IMR-90 (cell line): ENCODE measurements at regions not wholly inside any gene's neighbourhood (a gene's known extent, or its start where the extent isn't known, plus 50 kb on each side); places are given as distances from the start of the nearest gene placed in this dataset.

ENCODE experiments used
- ATAC-seq: fragments of 200-7000 bp; cut with Tn5 transposase; 2 replicates; pipeline ENCODE4 v1.9.1; 2020; ENCODE audit warnings: low read depth, mild to moderate bottlenecking, moderate library complexity
- BruUV-seq: library from RNA; stranded (reverse); fragments of 400-500 nt; replicated peaks from 2 replicates; lab custom pipeline; 2021; lab: Mats Ljungman, UMichigan
- CTCF ChIA-PET: fragments of 300-600 bp; formaldehyde crosslinking; extraction: SDS; loops from one replicate; lab custom pipeline; 2021; ENCODE audit warnings: antibody characterized with exemption; lab: Yijun Ruan, JAX
- POLR2A ChIA-PET: fragments of 300-600 bp; sonication (Branson Sonifier 250); formaldehyde crosslinking; loops from one replicate; lab custom pipeline; 2022; ENCODE audit warnings: antibody characterized with exemption; ENCODE audit not compliant: unreplicated experiment; lab: Charles Lee
- DNase-seq: peaks from one replicate; pipeline ENCODE4 v3.0.0; 2013
- H2AFZ ChIP-seq: replicated peaks from 2 replicates; pipeline ENCODE3; 2013; ENCODE audit warnings: low read length, mild to moderate bottlenecking; ENCODE audit not compliant: poor library complexity
- H2AK5ac ChIP-seq: 2 replicates; pipeline ENCODE4 v1.6.1; 2013; ENCODE audit warnings: low read depth, low read length, inconsistent platforms
- H2AK9ac ChIP-seq: replicated peaks from 2 replicates; pipeline ENCODE3; 2013; ENCODE audit warnings: mild to moderate bottlenecking, low read depth, low read length, moderate library complexity; ENCODE audit not compliant: poor library complexity
- H2BK120ac ChIP-seq: 2 replicates; pipeline ENCODE4 v1.6.1; 2013; ENCODE audit warnings: low read depth, low read length, inconsistent platforms
- H2BK15ac ChIP-seq: 3 replicates; pipeline ENCODE4 v1.6.1; 2013; ENCODE audit warnings: low read depth, low read length, inconsistent platforms
- H2BK20ac ChIP-seq: 2 replicates; pipeline ENCODE4 v1.6.1; 2013; ENCODE audit warnings: low read depth, mild to moderate bottlenecking, inconsistent platforms, low read length, moderate library complexity
- H2BK5ac ChIP-seq: 2 replicates; pipeline ENCODE4 v1.6.1; 2013; ENCODE audit warnings: mild to moderate bottlenecking, low read depth, low read length, inconsistent platforms; ENCODE audit not compliant: poor library complexity, severe bottlenecking
- H3K14ac ChIP-seq: replicated peaks from 2 replicates; pipeline ENCODE4 v1.6.1; 2013; ENCODE audit warnings: low read depth, low read length, inconsistent platforms
- H3K18ac ChIP-seq: 2 replicates; pipeline ENCODE4 v1.6.1; 2013; ENCODE audit warnings: low read depth, low read length, control low read depth
- H3K23ac ChIP-seq: 2 replicates; pipeline ENCODE4 v1.6.1; 2013; ENCODE audit warnings: low read depth, low read length, inconsistent platforms
- H3K27ac ChIP-seq: 2 replicates; pipeline ENCODE4 v1.5.1; 2013; ENCODE audit warnings: mild to moderate bottlenecking, control low read depth, low read length; ENCODE audit not compliant: insufficient read depth
- H3K27me3 ChIP-seq: 2 replicates; pipeline ENCODE4 v1.6.1; 2013; ENCODE audit warnings: low read length; ENCODE audit not compliant: control insufficient read depth, insufficient read depth
- H3K36me3 ChIP-seq: 2 replicates; pipeline ENCODE4 v1.6.1; 2013; ENCODE audit warnings: low read length, mixed read lengths; ENCODE audit not compliant: control insufficient read depth, insufficient read depth
- H3K4ac ChIP-seq: 2 replicates; pipeline ENCODE4 v1.6.1; 2013; ENCODE audit warnings: low read depth, low read length, inconsistent platforms
- H3K4me1 ChIP-seq: 2 replicates; pipeline ENCODE4 v1.6.1; 2013; ENCODE audit warnings: low read length, mixed read lengths; ENCODE audit not compliant: control insufficient read depth, insufficient read depth
- H3K4me2 ChIP-seq: 2 replicates; pipeline ENCODE4 v1.6.1; 2013; ENCODE audit warnings: low read depth, mild to moderate bottlenecking, control low read depth, low read length, moderate library complexity
- H3K4me3 ChIP-seq: 2 replicates; pipeline ENCODE4 v1.5.1; 2013; ENCODE audit warnings: low read depth, mild to moderate bottlenecking, control low read depth, low read length, moderate library complexity; ENCODE audit not compliant: insufficient read depth
- H3K56ac ChIP-seq: 2 replicates; pipeline ENCODE4 v1.6.1; 2013; ENCODE audit warnings: low read length, inconsistent platforms; ENCODE audit not compliant: insufficient read depth; ENCODE audit errors: extremely low read depth
- H3K79me1 ChIP-seq, 2 experiments: 2 replicates each; pipeline ENCODE4 v1.6.1; 2013; ENCODE audit warnings: low read length in 2 of 2, inconsistent platforms in 1 of 2, low read depth in 1 of 2
- H3K9ac ChIP-seq: 2 replicates; pipeline ENCODE4 v1.6.1; 2013; ENCODE audit warnings: low read depth, low read length, control low read depth
- H3K9me1 ChIP-seq: 2 replicates; pipeline ENCODE4 v1.6.1; 2013; ENCODE audit warnings: low read length, inconsistent platforms; ENCODE audit not compliant: insufficient read depth
- H3K9me3 ChIP-seq: 2 replicates; pipeline ENCODE4 v1.6.1; 2013; ENCODE audit warnings: low read length; ENCODE audit not compliant: control insufficient read depth, insufficient read depth
- H4K20me1 ChIP-seq: 2 replicates; pipeline ENCODE4 v1.6.1; 2013; ENCODE audit warnings: low read length, inconsistent platforms; ENCODE audit not compliant: insufficient read depth
- H4K5ac ChIP-seq: 2 replicates; pipeline ENCODE4 v1.6.1; 2013; ENCODE audit warnings: mild to moderate bottlenecking, low read depth, low read length, control low read depth
- H4K8ac ChIP-seq, 2 experiments: 2 replicates each; pipeline ENCODE4 v1.6.1; 2013; ENCODE audit warnings: low read depth in 2 of 2, low read length in 2 of 2, control low read depth in 1 of 2, inconsistent platforms in 1 of 2
- H4K91ac ChIP-seq: 2 replicates; pipeline ENCODE4 v1.6.1; 2013; ENCODE audit warnings: low read depth, low read length, inconsistent platforms; ENCODE audit not compliant: insufficient read depth
- BHLHE40 ChIP-seq: fragments of 150-350 bp; IDR thresholded peaks from 2 replicates; pipeline ENCODE4 v1.6.1; 2016; ENCODE audit warnings: mild to moderate bottlenecking, low read depth, low read length
- CEBPB ChIP-seq: IDR thresholded peaks from 2 replicates; pipeline ENCODE4 v1.6.1; 2012; ENCODE audit warnings: low read depth, low read length, improper control_type of control experiment
- ELK1 ChIP-seq: fragments of 150-350 bp; IDR thresholded peaks from 2 replicates; pipeline ENCODE4 v1.6.1; 2016; ENCODE audit warnings: low read depth, mild to moderate bottlenecking, low read length, moderate library complexity, borderline replicate concordance
- POLR2A ChIP-seq: IDR thresholded peaks from 2 replicates; pipeline ENCODE4 v1.6.1; 2012; ENCODE audit warnings: mild to moderate bottlenecking, low read depth, low read length
- RCOR1 ChIP-seq: IDR thresholded peaks from 2 replicates; pipeline ENCODE4 v1.6.1; 2012; ENCODE audit warnings: mild to moderate bottlenecking, low read length, improper control_type of control experiment; ENCODE audit not compliant: insufficient replicate concordance
- RFX5 ChIP-seq: IDR thresholded peaks from 2 replicates; pipeline ENCODE4 v1.8.0; 2012; ENCODE audit warnings: low read depth, mild to moderate bottlenecking, low read length, moderate library complexity
- USF2 ChIP-seq: fragments of 150-350 bp; IDR thresholded peaks from 2 replicates; pipeline ENCODE4 v1.6.1; 2017; ENCODE audit warnings: mild to moderate bottlenecking, antibody characterized with exemption, low read length, low read depth
- WGBS, 2 experiments: methylation state at CpG; one replicate each; pipeline versions ENCODE4 v1.1.5 to v1.1.7; 2013; ENCODE audit warnings: missing lambda C conversion rate in 2 of 2; ENCODE audit not compliant: insufficient read length in 1 of 2; ENCODE audit errors: extremely low coverage in 2 of 2; 5-methylcytosine and 5-hydroxymethylcytosine counted together
- dilution Hi-C: fragments of 300-500 bp; cut with HindIII; formaldehyde crosslinking; loops from one replicate; pipeline ENCODE4 v1.14.3; 2018; ENCODE audit warnings: low sequenced_read_pairs; ENCODE audit not compliant: unreplicated experiment
- in situ Hi-C: fragments of 300-500 bp; cut with MboI; formaldehyde crosslinking; loops from 3 replicates; pipeline ENCODE4 v1.14.3; 2019; ENCODE audit warnings: low sequenced_read_pairs, inconsistent platforms, mixed read lengths
- intact Hi-C: fragments of 100-400 bp; cut with micrococcal nuclease; formaldehyde crosslinking; loops from 2 replicates; pipeline ENCODE4 v1.10.0; 2022

- intact Hi-C loops (no loop called here), in situ Hi-C loops (no loop called here), dilution Hi-C loops (no loop called here)
- no peak overlapping the region for H3K4ac ChIP-seq
- H3K27me3 ChIP-seq: no peaks in the 10 kb centered on the region
- H3K4me2 ChIP-seq: no peak overlapping the region
- no peak overlapping the region for H2BK120ac ChIP-seq
- no peaks in the 10 kb centered on the region for H4K20me1 ChIP-seq
- H3K9me1 ChIP-seq: no peaks in the 10 kb centered on the region
- ChIA-PET CTCF (no interaction called here), POLR2A (no interaction called here)
- no peak overlapping the region for H3K14ac ChIP-seq
- H2AK9ac ChIP-seq: no peak overlapping the region
- no peak overlapping the region for H2AFZ ChIP-seq
- no peak overlapping the region for H3K9ac ChIP-seq
- H3K4me1 ChIP-seq: no peaks in the 10 kb centered on the region
- H3K18ac ChIP-seq: no peak overlapping the region
- no peak overlapping the region for H2BK15ac ChIP-seq
- no peak for TF ChIP-seq ELK1
- no peak for TF ChIP-seq RFX5
- TF ChIP-seq RCOR1: no peak
- no peak for TF ChIP-seq POLR2A
- no peak for TF ChIP-seq CEBPB
- TF ChIP-seq USF2: no peak
- no peak for TF ChIP-seq BHLHE40
- no peaks in the 10 kb centered on the region for H3K36me3 ChIP-seq
- ATAC-seq (no peak), DNase-seq (no peak)
- H3K23ac ChIP-seq: no peak overlapping the region
- 77 to 100% methylated on average over 3 of the region's 3 CpGs for WGBS, 2 experiments
- H4K8ac ChIP-seq: no peak overlapping the region
- H2BK5ac ChIP-seq: no peak overlapping the region
- BruUV-seq: no TSS peak
- H4K5ac ChIP-seq: no peak overlapping the region
- no peak overlapping the region for H3K56ac ChIP-seq
- no peak overlapping the region for H4K91ac ChIP-seq
- no peak overlapping the region for H3K27ac ChIP-seq
- no peak overlapping the region for H2BK20ac ChIP-seq
- H3K9me3 ChIP-seq: no peaks in the 10 kb centered on the region
- no peak overlapping the region for H3K4me3 ChIP-seq
- H3K79me1 ChIP-seq: no peaks in the 10 kb centered on the region
- no peak overlapping the region for H2AK5ac ChIP-seq
Observed at GRCh38 chr1:57655161-57655560, 231.3 kb upstream of the DAB1 start.
